Right lobe of liver (tissue), 6 donors: ENCODE measurements at regions not wholly inside any gene's neighbourhood (a gene's known extent, or its start where the extent isn't known, plus 50 kb on each side); places are given as distances from the start of the nearest gene placed in this dataset.

Source experiments
- ATAC-seq, 4 donors: fragments of 200-7000 bp; cut with Tn5 transposase; one replicate each; pipeline ENCODE4 v1.9.1; 2020; ENCODE audit warnings: mild to moderate bottlenecking in 4 of 4, moderate library complexity in 4 of 4
- DNase-seq, 3 donors: peaks; one replicate each; pipeline ENCODE4 v3.0.0-alpha.2; 2020
- H3K27ac ChIP-seq, 3 donors: fragments of 200-600 bp; one replicate each; pipeline ENCODE4 v1.8.0; 2022
- H3K27me3 ChIP-seq, 2 donors: fragments of 200-600 bp; one replicate each; pipeline ENCODE4 v1.8.0; 2022
- H3K36me3 ChIP-seq, 4 donors: fragments of 200-600 bp; sonication (generic) in 1 of 4; one replicate each; pipeline versions ENCODE4 v1.5.1 to v1.8.0; 2017 to 2022; ENCODE audit warnings: control low read depth in 1 of 4
- H3K4me1 ChIP-seq, 4 donors: fragments of 200-600 bp; sonication (generic) in 1 of 4; one replicate each; pipeline versions ENCODE4 v1.5.1 to v1.8.0; 2017 to 2022; ENCODE audit warnings: control low read depth in 1 of 4
- H3K4me3 ChIP-seq, 3 donors: fragments of 200-600 bp; one replicate each; pipeline ENCODE4 v1.8.0; 2022
- H3K9me3 ChIP-seq, 4 donors: fragments of 200-600 bp; sonication (generic) in 1 of 4; one replicate each; pipeline versions ENCODE4 v1.5.1 to v1.8.0; 2017 to 2022; ENCODE audit warnings: control low read depth in 1 of 4
- POLR2A ChIP-seq: fragments of 450-650 bp; IDR thresholded peaks from one replicate; pipeline ENCODE4 v1.6.1; 2017; ENCODE audit warnings: antibody characterized with exemption, mild to moderate bottlenecking
- WGBS: methylation state at CpG from one replicate; pipeline ENCODE4 v1.1.6; 2018; ENCODE audit warnings: low coverage, low lambda C conversion rate; ENCODE audit not compliant: insufficient coverage; ENCODE audit errors: missing lambda C conversion rate; 5-methylcytosine and 5-hydroxymethylcytosine counted together
- intact Hi-C, 2 donors: fragments of 100-400 bp; cut with DNase I; formaldehyde crosslinking; loops; one replicate each; pipeline versions ENCODE4 v1.11.2 to v1.14.1; 2022
- TF ChIP-seq, protein P1 (sequence below), 4 donors: fragments of 200-600 bp in 3 of 4; fragments of 450-650 bp in 1 of 4; IDR thresholded peaks; one replicate each; pipeline versions ENCODE4 v1.5.1 to v1.8.0; 2016 to 2022; ENCODE audit warnings: antibody characterized with exemption in 4 of 4, mild to moderate bottlenecking in 2 of 4
- donor health status: DM: no; HTN: yes; CAD: no.
- donor health status: DM: no; HTN: no; CAD: no.
- donor health status: DM: no; HTN: no; CAD: no.
- donor health status: DM: no; HTN: yes; CAD: no.
- donor health status: DM: no; HTN: yes; CAD: no.

DNA sequence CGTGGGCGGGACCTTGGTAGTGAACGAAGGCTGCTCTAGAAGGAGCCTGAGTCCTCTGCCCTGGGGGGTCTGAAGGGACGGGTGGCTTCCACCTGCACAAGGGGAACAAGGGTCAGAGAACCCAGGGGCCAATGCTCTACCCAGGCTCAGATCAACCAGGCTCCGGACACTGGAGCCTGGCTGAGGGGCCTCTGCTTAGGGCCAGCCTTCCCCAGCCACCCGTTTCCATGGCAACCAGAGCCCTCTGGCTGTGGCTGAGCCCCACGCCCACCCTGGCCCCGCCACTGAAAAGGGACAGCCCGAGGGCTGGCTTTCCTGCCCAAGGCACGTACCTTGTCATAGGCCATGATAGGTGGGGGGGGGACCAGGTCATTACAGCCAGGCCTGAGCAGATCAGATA, 724.6 kb downstream of the PTPRU start:
- ATAC-seq: no peak
- H3K4me3 ChIP-seq: no peak overlapping the region
- H3K36me3 ChIP-seq: no peaks in the 10 kb centered on the region
- H3K27me3 ChIP-seq: no peaks in the 10 kb centered on the region
- H3K27ac ChIP-seq: no peak overlapping the region
- no CpG with 5 or more reads among the region's 10 CpGs for WGBS
- no peaks in the 10 kb centered on the region for H3K9me3 ChIP-seq
- no peaks in the 10 kb centered on the region for H3K4me1 ChIP-seq
- TF ChIP-seq, protein P1, sequence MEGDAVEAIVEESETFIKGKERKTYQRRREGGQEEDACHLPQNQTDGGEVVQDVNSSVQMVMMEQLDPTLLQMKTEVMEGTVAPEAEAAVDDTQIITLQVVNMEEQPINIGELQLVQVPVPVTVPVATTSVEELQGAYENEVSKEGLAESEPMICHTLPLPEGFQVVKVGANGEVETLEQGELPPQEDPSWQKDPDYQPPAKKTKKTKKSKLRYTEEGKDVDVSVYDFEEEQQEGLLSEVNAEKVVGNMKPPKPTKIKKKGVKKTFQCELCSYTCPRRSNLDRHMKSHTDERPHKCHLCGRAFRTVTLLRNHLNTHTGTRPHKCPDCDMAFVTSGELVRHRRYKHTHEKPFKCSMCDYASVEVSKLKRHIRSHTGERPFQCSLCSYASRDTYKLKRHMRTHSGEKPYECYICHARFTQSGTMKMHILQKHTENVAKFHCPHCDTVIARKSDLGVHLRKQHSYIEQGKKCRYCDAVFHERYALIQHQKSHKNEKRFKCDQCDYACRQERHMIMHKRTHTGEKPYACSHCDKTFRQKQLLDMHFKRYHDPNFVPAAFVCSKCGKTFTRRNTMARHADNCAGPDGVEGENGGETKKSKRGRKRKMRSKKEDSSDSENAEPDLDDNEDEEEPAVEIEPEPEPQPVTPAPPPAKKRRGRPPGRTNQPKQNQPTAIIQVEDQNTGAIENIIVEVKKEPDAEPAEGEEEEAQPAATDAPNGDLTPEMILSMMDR (IDR thresholded peaks at IDR 0.05): no peak
- TF ChIP-seq POLR2A: no peak
- peak in 1 of 3 donors; percentile 25 for DNase-seq
- intact Hi-C loops: no loop called here

DNA sequence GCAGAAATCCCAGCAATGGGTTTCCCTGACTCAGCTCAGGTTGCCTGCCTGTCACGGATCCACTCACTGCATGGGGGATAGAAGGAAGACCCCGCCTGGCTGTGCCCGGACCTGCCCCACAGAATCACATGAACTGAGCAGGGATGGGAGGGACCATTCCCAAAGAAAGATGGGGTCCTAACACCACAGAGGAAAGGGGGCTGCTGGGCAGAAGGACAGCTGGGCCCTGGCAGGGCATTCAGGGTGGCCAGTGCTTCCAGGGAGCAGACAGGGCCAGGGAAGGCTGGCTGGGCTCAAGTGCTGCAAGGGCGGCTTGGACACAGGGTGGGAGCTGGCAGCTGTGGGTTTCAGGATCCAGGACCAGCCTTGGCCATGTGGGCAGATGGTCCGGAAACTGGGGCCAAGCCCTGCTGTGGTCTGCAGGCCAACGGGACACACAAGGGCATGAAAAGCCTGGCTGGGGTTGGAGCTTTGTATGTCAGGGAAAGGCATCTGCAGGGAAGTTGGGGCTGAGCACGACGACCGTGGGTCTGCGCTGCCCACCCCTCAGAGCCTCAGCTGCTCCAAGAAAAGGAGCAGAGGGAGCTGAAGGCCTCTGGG, 723.9 kb downstream of the PTPRU start:
- WGBS: 79% methylated on average over 3 of the region's 10 CpGs
- Histone ChIP-seq H3K4me3 (no peak overlapping the region), H3K36me3 (no peaks in the 10 kb centered on the region), H3K9me3 (no peaks in the 10 kb centered on the region), H3K27me3 (no peaks in the 10 kb centered on the region), H3K27ac (no peak overlapping the region), H3K4me1 (no peaks in the 10 kb centered on the region)
- intact Hi-C loops: no loop called here
- TF ChIP-seq, protein P1 (IDR thresholded peaks at IDR 0.05): no peak
- no peak for TF ChIP-seq POLR2A
- ATAC-seq: no peak
- peak in 1 of 3 donors; percentile 40 for DNase-seq

GRCh38 chr1:29959356-29959755, 723.0 kb downstream of the PTPRU start:
- H3K27ac ChIP-seq: no peak overlapping the region
- peak in 1 of 3 donors; percentile 37 for DNase-seq
- no peaks in the 10 kb centered on the region for H3K4me1 ChIP-seq
- H3K27me3 ChIP-seq: no peaks in the 10 kb centered on the region
- H3K9me3 ChIP-seq: no peaks in the 10 kb centered on the region
- intact Hi-C loops: no loop called here
- no CpG with 5 or more reads among the region's 4 CpGs for WGBS
- no peak overlapping the region for H3K4me3 ChIP-seq
- H3K36me3 ChIP-seq: no peaks in the 10 kb centered on the region
- TF ChIP-seq, protein P1 (IDR thresholded peaks at IDR 0.05): no peak
- no peak for TF ChIP-seq POLR2A
- no peak for ATAC-seq

GRCh38 chr1:29958271-29958670, 721.9 kb downstream of the PTPRU start:
- intact Hi-C loops: no loop called here
- whole genome bisulfite sequencing: 57% methylated on average over 1 of the region's 5 CpGs

More at GRCh38 chr1:29958271-29958670, 721.9 kb downstream of the PTPRU start:
- H3K9me3 ChIP-seq: no peaks in the 10 kb centered on the region
- peak in 1 of 3 donors; percentile 23 for DNase-seq
- H3K27me3 ChIP-seq: no peaks in the 10 kb centered on the region
- no peak for TF ChIP-seq POLR2A
- TF ChIP-seq, protein P1 (IDR thresholded peaks at IDR 0.05): no peak
- H3K27ac ChIP-seq: no peak overlapping the region
- no peak for ATAC-seq
- H3K4me1 ChIP-seq: no peaks in the 10 kb centered on the region
- no peak overlapping the region for H3K4me3 ChIP-seq
- no peaks in the 10 kb centered on the region for H3K36me3 ChIP-seq
